Fibroblast of skin of scalp (primary cell): ENCODE measurements at regions not wholly inside any gene's neighbourhood (a gene's known extent, or its start where the extent isn't known, plus 50 kb on each side); places are given as distances from the start of the nearest gene placed in this dataset.

Source experiments
- DNase-seq: peaks from one replicate; pipeline ENCODE4 v3.0.0-alpha.2; 2013

DNA sequence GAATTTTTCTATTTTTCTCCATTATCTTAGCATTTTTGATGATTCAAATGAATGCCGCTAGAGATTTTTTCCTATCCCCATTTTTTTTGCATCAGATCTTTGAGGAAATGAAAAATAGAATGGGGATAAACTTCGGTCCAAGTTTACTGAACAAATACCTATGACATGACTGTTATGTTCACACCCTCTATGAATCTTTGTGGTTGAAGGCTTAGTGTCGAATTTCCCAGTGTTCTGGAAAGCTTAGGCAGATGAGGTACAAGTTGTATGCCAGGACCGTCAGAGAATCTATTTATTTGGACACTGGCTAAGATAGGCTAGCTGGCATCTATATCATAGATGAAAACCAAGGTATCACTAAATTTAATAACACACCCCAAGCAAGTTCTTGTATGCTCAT lies 123.4 kb downstream of the SPCS3 start:
- DNase-seq: peak; percentile 94

DNA sequence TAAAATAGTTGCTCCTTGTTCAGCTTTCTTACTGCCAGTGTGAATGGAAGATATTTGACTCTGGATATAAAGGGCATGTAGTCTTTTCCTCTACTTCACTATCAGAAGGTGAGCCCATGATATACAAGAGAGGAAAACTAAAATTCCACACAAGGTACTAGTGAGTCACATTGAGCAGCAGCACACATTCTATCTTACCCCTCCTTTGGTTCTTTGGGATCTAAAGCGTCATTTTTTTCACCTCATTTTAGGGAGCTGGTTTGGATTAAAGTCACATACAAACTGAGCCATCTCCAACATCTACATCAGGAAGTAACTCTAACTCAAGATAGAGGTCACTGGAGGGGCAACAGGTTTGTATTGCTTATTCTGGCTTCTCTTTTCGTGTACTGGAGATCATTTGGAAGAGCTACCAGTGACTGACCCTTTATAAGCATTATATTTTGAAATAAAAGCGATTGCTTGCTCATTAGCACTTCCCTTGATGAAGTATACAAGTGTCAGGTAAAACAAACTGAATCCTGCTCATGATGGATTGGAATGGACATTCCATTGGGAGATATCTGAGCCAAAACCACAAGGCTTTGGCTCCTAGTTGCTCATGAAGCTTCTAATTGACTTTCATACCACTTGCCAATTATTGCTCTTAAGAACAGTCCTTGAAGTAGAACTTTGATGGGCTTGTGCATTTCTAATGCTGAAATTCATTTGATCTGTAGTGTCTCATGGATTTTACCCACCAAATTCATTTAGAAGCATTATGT lies 124.1 kb downstream of the SPCS3 start:
- DNase-seq: peak; percentile 47

DNA sequence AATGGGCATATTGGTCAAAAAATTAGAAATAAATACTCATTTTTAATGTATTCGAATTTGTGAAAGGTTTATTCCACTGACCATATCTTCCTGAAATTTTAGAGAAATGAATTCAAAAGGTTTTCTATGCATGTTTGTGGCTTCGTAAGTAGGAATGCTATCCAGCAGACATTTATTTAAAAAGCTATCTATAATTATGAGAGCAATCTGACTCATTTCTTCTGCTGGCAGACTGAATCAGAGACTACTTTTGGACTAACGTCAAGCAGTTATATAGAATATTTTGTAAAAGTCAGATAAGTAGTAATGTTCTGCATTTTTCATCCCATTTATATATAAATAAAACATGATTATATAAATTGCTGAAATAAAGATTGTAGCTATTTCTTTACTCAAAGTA lies 125.0 kb downstream of the SPCS3 start:
- DNase-seq: peak; percentile 84

DNA sequence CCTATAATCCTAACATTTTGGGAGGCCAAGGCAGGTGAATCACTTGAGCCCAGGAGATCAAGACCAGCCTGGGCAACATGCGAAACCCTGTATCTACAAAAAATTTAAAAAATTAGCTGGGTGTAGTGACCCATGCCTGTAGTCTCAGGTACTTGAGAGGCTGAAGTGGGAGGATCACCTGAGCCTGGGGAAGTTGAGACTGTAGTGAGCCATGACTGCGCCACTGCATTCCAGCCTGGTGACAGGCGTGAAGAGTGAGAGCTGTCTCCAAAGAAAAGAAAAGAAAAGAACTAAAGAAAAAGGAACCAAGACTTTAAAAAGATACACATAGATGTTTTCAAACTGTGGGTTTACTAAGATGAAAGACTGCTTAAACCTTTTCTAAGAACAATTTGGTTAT lies 129.0 kb downstream of the SPCS3 start:
- DNase-seq: no peak

DNA sequence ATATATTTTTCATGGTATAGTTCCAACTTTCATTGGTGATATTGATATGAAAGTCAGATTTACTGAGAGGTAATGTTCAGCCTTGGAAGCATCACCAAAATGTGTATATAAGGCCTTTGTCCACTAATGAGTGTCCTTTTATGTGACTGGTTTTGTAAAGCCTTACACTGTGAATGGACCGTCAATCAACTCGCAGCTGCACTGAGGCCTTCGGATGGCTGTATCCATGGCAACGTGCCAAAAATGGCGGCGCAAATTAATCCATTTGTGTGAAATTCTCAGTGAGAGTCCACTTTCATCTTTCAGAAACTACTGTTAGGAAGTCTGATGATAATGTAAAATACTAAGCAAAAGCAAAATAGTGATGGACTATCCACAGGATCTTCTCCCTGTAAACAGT lies 131.7 kb downstream of the SPCS3 start:
- DNase-seq: no peak

DNA sequence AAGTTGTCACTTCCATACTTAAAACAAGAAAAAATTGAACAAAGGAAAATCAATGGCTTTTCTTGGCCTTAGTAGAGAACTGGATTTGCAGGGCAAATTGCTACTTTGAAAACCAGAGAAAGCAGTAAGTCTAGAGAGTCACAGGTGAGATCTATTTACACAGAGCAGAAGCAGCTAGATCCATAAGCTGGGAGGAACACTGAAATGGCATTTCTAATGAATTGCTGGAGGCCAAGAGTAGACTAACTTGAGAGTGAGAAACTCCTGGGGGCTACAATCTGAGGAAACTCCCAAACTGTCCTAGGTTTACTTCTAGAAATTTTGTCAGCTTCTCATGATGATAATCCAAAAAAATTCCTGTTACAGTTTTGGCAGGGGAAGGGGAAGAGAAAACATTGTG lies 133.3 kb downstream of the SPCS3 start:
- no peak for DNase-seq

DNA sequence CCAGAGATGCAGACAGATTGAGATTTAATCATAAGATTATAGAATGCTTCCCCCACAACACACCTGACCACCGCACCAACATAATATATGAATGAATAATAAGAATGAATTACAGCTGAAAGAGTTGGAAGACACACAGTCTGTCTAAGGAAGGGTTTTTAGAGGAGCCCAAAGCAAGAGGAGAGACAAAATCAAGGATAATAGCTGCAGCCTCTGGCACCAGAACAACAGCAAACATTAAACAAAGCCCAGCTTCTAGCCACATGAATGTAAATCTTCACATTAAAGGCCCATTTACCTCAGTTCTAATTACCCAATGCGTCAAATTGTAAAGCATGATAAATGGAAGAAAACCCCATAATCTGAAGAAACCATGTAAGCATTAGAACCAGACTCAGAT lies 133.9 kb downstream of the SPCS3 start:
- no peak for DNase-seq

DNA sequence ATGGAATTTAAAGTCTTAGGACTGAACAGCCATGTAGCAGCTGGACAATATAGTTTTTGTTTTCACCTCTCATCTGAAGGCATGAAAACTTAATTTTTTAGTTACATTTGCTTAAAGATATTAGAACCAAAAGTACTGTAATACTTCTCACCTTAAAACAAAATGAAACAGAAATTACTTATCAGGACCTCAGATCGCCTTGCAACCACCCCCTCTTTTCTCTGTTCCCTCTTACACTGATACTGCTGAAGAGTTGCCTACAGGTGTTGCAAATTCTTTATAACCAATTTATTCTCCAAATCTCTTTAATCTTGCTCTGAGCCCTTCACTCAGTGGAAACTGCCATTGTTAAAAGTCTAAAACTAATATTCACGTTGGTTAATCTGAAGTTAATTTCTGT lies 145.0 kb downstream of the SPCS3 start:
- DNase-seq: no peak

DNA sequence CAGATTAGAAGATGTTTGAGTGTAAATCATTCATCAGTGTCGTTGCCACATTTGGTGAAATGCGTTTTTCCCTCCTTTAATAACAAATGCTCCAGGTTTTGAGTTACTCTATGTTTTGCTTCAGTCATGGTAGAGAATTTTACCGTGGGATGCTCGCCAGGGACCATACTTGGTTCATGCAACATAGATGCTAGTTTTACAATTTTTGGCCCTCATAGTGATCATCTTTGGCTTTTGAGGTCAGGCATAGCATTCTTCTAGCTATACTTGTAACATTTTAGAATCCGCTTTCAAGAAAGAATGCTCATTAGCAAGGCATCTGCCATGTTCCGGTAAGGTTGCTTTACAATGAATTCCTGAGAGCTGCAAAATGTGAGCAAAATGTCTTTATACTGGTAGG lies 147.2 kb downstream of the SPCS3 start:
- peak; percentile 74 for DNase-seq

DNA sequence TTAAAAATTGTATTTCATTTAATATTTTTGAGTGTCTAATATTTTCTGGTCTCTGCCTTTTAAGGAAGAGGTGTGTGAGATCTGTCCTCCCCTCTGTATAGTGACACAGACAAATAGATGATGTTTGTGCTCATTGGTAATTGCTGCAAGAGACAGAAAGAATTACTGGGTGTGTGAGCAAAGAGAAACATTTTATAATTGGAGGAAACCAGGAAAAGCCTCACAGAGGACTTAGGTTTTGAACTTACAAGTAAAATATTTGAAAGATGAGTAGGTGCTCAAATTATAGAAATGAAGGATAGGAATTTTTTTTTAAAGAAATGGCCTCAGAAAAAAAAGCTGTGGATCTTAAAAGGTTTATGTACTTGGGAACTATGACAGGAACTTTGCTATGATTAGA lies 149.8 kb downstream of the SPCS3 start:
- DNase-seq: peak; percentile 18

DNA sequence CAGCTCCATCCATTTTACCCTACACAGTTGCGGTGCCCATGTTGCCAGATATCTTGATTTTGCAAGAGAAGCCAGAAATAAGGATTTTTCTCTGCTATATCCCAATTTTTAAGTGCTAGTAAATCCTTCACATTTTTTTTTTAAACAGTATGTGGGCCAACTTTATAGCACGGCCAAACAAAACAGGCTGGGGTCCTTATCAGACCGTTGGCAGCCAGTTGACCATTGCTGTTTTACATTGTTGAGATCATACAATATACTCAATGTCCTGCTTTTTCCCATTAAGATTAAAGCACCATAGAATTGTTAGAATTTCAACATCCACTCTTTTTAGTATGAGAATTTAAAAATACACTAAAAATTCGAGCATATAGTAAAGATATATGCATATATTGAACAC lies 150.9 kb downstream of the SPCS3 start:
- no peak for DNase-seq

DNA sequence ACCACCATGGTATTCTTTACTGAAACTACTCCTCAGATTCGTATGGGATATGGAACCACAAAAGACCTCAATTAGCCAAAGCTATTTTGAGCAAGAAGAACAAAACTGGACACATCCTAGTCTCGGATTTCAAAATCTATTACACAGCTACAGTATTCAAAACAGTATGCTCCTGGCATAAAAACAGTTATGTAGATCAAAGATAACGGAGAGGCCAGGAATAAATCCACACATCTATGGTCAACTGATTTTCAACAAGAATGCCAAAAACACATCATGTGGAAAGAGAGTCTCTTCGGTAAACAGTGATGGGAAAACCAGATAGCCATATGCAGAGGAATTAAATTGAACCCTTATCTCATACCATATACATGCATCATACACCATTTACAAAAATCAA lies 155.3 kb downstream of the SPCS3 start:
- no peak for DNase-seq

DNA sequence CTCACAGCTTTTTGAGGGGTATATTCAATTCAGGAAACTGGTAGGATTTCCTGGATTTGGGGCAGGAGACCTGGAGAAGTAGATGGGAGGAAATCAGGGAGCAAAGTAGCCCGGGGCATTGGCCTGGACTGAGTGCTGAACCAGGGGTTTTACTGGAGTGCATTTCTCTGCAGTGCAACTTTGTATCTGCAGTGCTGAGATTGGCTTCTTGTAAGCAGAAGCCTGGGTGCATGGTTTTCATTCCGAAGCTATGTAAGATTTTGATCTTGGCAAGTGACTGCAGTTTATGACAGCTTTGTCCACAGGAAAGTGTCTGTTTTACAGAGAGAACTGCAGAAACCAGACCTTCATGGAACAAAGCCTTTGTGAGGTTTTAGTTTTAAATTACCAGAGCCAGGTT lies 158.3 kb downstream of the SPCS3 start:
- peak; percentile 31 for DNase-seq

DNA sequence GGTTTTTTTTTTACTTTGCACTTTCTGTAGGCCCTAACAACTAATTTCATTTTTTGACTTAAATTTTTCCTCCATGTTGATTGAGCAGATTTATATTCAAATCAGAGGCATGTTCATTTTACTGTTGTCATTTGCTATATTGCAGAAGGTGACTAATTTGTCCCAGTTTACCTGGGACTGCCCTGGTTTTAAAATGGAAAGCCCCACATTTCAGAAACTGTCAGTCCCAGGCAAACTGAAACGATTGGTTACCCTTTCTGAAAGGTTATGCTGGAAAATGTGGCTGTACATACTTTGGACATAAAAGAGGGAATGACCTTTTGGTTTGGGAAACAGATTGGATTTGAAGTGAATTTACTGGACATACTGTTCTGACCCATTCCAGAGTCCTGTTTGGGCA lies 160.0 kb downstream of the SPCS3 start:
- DNase-seq: no peak

DNA sequence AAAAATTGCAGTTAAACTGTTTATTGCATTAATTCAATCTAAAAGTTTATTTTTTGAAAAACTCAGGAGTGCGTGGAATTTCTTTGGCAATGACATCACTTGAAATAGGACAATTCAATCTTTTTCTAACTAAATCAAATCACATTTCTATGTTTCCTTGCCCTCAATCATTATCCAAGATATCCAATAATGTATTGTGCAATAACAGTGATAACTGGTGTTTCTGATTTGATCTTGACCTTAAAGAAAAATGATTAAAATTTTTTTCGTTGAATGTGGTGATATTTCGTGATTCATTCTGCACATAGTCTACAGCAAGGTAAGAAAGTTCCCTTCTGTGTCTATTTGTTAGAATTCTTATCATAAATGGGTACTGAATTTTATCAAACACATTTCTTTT lies 163.2 kb downstream of the SPCS3 start:
- DNase-seq: no peak

DNA sequence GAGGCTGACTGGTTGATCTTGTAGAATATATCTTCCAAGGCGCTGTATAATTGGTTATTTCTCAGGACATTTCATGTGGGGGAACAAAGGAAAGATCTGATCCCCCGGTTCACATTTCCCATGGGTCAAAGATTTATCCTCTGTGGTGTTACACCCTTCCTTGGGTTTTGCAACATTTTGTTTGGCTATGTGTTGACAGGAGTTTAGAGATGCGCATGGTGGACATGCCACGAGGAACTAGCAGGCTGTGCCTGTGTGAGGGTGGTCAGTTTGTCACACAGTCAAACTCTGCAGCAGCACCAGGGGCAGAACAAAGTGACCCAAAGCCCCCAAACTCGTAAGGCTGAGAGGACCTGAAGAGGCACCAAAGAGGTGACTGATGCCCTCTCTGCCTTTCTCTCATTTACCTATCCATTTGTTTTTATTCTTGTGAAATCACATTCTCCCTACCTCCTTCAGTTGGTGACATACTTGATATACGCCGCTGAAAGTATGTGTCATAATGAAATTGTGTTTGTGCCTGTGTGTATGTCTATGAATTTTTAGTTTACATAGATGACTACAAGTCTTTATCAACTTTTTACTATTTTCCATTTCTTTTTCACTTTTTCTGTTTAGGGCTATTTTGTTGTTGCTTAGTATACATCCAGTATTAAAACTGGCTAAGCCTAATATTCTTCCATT lies 164.7 kb downstream of the SPCS3 start:
- DNase-seq: no peak

DNA sequence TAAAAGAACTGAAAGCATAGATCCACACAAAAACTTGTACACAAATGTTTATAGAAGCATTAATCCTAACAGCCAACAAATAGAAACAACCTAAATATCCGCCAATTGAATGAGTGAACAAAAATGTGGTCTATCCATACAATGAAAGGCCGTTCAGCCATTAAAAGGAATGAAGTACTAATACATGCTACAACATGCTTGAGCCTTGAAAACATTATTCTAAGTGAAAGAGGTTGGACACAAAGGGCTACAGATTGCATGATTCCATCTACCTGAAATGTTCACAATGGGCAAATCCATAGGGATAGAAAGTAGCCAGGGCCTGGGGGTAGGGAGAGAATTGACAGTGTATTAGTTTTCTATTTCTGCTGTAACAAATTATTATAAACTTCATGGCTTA lies 169.2 kb downstream of the SPCS3 start:
- DNase-seq: no peak

DNA sequence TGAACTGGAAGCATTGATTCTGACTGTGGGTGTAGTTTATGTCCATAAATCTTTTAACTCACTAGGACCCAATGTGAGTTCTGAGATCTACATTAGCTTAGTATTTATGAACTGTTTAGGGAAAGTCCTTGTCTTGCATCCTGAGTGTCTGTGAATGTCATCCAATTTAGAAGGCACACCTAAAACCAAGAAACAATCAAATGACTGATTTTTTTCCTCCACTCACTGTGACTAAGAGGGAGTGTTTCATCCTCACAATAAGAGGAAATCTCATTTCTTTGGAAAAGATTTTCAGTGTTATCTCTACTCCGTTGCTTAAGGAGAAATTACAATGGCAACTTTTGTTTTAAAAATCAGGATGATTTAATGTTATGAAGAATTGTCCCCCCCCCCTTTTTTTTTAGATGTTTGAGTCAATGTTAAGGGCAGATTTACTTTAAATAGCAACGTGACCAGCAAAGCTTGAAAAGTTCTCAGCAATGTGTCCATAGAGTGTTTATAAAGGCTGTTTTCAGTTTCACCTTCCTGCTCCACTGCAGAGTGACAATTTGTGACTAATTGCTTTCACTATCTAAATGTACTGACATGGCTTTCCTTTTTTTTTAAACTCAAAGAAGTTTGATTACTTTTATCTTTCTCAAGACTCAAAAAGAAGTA lies 173.0 kb downstream of the SPCS3 start:
- DNase-seq: no peak

DNA sequence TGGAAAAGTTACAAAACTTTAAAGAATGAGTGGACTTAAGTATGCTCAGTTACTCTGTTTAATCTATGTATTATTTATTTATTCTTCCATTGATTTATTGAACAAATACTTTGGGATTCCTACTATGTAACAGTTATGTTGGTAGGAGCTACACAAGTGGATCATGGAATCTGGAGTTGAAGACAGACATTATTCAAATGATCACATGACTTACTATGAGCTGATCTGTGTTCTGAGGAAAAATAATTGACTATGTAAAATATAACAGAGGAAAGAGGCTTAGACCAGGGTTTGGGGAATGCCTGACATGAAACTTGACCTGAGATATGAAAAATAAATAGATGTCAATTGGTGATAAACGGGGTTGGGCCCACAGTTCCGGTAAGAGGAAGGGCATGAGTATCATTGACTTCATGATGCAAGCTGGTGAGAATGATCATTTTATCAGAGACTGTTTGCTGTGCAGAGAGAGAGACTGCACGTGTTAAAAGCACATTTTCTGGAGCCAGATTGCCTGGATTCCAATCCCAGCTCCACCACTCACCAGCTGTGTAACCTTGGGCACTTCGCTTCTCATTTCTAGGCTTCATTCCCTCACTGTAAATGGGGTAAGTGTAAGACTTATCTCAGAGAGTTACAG lies 179.0 kb downstream of the SPCS3 start:
- peak; percentile 18 for DNase-seq

DNA sequence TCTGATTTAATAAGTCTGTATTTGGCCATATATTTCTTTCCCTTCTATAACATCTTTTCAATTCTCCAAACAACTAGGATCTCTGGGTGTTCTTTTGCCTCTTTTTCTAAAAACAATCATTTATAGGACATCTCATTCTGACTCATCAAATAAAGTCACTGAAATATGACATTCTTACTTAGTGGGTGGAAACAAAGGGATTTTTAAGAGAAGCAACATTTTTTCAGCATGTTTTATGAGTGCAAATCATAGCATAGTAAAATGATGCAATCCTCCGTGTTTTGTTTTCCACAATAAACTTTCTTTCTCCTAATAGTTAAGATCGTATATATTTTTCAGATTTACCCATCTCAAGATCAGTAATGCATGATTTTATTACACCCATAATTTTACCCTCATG lies 179.8 kb downstream of the SPCS3 start:
- DNase-seq: peak; percentile 77

DNA sequence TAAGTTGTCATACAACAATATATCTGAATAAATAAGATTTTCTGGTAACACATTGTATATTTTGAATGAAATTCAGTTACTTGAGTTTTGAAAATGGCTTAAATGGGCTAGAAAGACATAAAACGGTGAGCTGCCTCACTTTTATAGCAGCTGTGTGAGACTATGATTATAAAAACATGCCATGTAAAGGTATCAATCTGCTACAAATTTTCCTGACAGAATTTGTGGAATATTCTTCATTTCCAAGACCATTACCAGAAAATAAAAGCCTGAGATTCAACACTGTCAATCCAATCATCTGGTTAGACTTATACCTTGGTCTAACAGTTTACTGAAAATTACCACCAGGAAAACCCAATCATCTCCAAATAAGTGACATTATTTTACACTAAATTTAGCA lies 181.1 kb downstream of the SPCS3 start:
- DNase-seq: no peak

DNA sequence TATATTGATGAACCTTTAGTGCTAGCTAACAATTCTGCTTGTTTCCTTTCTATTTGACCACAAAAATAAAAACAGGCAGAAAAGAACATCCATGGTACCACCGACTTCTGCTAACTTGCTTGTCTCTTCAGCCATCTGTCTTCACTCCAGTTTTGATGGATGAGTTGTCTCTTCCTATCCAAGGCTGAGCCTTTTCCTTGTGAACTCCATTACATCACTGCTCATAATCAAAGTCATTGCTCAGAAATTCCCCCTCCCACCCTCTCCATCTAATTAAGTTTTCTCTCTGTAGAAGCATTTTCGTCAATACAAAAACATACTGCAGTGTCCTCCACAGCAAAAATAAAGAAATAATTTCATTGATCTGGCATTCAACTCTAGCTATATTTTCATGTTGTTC lies 184.4 kb downstream of the SPCS3 start:
- no peak for DNase-seq

DNA sequence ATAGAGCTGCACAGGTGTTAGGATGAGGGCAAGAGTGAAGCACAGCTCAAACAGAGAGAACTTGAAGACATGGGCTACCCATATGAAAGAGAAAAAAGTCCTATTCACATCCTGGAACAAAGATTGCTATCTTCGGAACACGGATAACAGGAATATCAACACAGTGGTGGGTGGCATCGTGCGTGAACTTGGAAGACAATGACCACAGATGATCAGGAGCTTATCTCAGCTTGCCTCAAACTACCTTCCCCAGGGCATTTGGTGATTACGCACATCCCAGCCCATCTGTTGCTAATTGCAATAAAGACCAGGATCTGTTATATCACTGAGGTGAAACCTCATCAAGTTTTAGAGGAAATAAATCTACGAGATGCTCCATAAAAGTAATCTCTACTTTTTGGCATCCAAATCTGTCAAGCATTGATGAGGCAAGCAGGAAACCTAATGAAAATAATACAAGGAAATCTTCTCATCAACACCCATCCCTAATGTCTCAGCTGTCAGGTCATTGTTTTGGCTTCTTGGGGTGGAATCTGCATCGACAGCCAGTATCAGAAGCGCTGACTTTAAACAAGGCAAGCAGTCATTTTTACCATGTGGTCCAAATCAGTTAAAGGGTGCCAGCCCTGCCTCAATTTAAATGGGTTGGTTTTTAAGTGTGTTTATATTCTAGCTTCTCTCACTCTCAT lies 188.2 kb downstream of the SPCS3 start:
- no peak for DNase-seq
